ENCODE measurements at regions not wholly inside any gene's neighbourhood (a gene's known extent, or its start where the extent isn't known, plus 50 kb on each side); places are given as distances from the start of the nearest gene placed in this dataset.

- no peak for TF ChIP-seq CTCF (IDR thresholded peaks at IDR 0.05)
- TF ChIP-seq POLR2A (IDR thresholded peaks at IDR 0.05) = no peak
Measured at GRCh38 chrX:109274806-109275205, 207.1 kb downstream of the GUCY2F start.
